Type B pancreatic cell (in vitro differentiated cells): ENCODE measurements at regions not wholly inside any gene's neighbourhood (a gene's known extent, or its start where the extent isn't known, plus 50 kb on each side); places are given as distances from the start of the nearest gene placed in this dataset.

ENCODE experiments used
- DNase-seq: peaks from one replicate; pipeline ENCODE4 v3.0.0; 2021; ENCODE audit warnings: mixed read lengths; ENCODE audit not compliant: unreplicated experiment; ENCODE audit errors: extremely low spot score
- H3K27ac Mint-ChIP-seq: 2 replicates; pipeline ENCODE4 v1.8.0; 2021; ENCODE audit warnings: mild to moderate bottlenecking, mixed read lengths
- H3K27me3 Mint-ChIP-seq: 2 replicates; pipeline ENCODE4 v1.8.0; 2021; ENCODE audit warnings: mixed read lengths
- H3K36me3 Mint-ChIP-seq: 2 replicates; pipeline ENCODE4 v1.8.0; 2021; ENCODE audit warnings: mixed read lengths
- H3K4me1 Mint-ChIP-seq: one replicate; pipeline ENCODE4 v1.8.0; 2021; ENCODE audit warnings: mixed read lengths; ENCODE audit not compliant: unreplicated experiment
- H3K4me3 Mint-ChIP-seq: 2 replicates; pipeline ENCODE4 v1.8.0; 2021; ENCODE audit warnings: mild to moderate bottlenecking, mixed read lengths
- H3K9me3 Mint-ChIP-seq: 2 replicates; pipeline ENCODE4 v1.8.0; 2021; ENCODE audit warnings: mixed read lengths
- CTCF ChIP-seq: fragments of 200-600 bp; sonication (generic); conservative IDR thresholded peaks from 2 replicates; pipeline ENCODE4 v1.5.0; 2021; ENCODE audit warnings: antibody characterized with exemption, mild to moderate bottlenecking

GRCh38 chr3:182484682-182485081, 308.6 kb upstream of the ATP11B start:
- peaks cover 4% of the 10 kb centered on the region for H3K9me3 Mint-ChIP-seq
- H3K27ac Mint-ChIP-seq, result peak overlapping the region; percentile 81
- TF ChIP-seq CTCF, result no peak
- peaks cover 58% of the 10 kb centered on the region for H3K4me1 Mint-ChIP-seq
- no peaks in the 10 kb centered on the region for H3K27me3 Mint-ChIP-seq
- peaks cover 3% of the 10 kb centered on the region for H3K36me3 Mint-ChIP-seq
- peak overlapping the region; percentile 52 for H3K4me3 Mint-ChIP-seq
- DNase-seq, result no peak

- peaks cover 62% of the 10 kb centered on the region for H3K4me1 Mint-ChIP-seq
Observed at GRCh38 chr3:182485301-182485700, 308.0 kb upstream of the ATP11B start.

DNA sequence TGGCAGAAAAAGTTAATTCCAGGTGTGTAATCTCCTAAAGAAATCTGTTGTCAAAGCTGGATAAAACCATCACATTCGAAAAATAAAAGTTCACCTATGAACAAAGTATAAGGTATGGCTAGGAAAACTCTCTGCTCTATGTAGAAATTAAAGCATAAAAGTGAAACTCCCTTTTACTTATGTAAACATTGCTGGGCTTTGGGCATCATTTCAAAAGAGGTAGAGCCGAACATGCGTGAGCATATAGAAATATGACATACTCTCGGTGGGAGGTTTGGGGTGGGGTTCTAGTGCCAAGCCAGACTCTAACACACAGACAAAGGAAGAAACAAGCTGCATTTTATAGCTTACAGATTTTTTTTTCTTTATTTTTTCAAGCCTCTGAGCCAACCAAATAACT, 306.8 kb upstream of the ATP11B start:
- Mint-ChIP-seq H3K9me3 (peaks cover 4% of the 10 kb centered on the region), H3K27me3 (no peaks in the 10 kb centered on the region), H3K4me1 (peaks cover 67% of the 10 kb centered on the region), H3K4me3 (peak overlapping the region; percentile 69), H3K27ac (peak overlapping the region; percentile 92), H3K36me3 (peaks cover 3% of the 10 kb centered on the region)
- DNase-seq, result no peak
- no peak for TF ChIP-seq CTCF

More at GRCh38 chr3:182485301-182485700, 308.0 kb upstream of the ATP11B start:
- H3K27me3 Mint-ChIP-seq, result no peaks in the 10 kb centered on the region
- peak overlapping the region; percentile 76 for H3K4me3 Mint-ChIP-seq
- no peak for TF ChIP-seq CTCF
- peaks cover 3% of the 10 kb centered on the region for H3K36me3 Mint-ChIP-seq
- no peak for DNase-seq
- peaks cover 4% of the 10 kb centered on the region for H3K9me3 Mint-ChIP-seq
- H3K27ac Mint-ChIP-seq, result peak overlapping the region; percentile 92

DNA sequence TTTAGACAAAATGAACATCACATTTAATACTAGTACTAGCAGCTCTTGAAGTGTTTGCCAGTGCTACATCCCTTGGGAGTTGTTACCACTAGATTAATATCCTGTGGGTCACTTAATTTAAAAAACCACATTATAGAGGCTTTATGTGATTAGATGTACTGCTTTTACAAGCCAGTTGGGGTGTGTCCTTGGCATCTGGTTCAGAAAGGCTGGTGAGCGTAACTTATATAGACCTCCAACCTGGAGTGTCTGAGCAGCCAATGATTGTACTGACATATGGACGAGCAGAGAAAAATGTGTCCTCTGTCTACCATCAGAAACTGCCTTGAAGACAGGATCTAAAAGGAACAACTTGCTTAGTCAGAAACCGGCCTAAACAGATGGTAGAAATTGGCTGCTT, 306.2 kb upstream of the ATP11B start:
- peak overlapping the region; percentile 92 for H3K27ac Mint-ChIP-seq
- no peaks in the 10 kb centered on the region for H3K27me3 Mint-ChIP-seq
- H3K36me3 Mint-ChIP-seq, result no peaks in the 10 kb centered on the region
- peaks cover 67% of the 10 kb centered on the region for H3K4me1 Mint-ChIP-seq
- no peak for TF ChIP-seq CTCF
- H3K4me3 Mint-ChIP-seq, result peak overlapping the region; percentile 19
- peaks cover 4% of the 10 kb centered on the region for H3K9me3 Mint-ChIP-seq
- DNase-seq, result no peak

DNA sequence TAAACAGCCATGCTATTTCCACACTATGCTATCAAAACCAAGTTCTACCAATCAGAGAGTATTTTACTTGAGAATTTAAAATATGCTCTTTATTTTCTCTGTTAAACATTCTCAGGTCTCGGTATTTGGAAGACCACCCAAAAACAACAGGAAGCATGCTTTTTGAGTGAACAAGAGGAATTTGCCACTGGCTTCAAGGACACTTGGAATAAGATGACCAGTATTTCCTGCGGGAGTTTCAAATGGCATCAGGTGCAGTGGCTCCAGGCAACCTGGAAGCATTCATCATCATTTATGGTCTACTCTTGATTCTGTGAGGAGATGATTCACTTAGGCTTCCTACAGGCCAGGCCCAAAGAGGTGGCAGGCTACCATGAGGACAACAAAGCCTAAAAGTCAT, 305.7 kb upstream of the ATP11B start:
- no peak for TF ChIP-seq CTCF
- DNase-seq, result no peak
- H3K4me1 Mint-ChIP-seq, result peaks cover 65% of the 10 kb centered on the region

More for the DNA sequence above, 305.7 kb upstream of the ATP11B start:
- no peak overlapping the region for H3K4me3 Mint-ChIP-seq
- no peaks in the 10 kb centered on the region for H3K36me3 Mint-ChIP-seq
- H3K27ac Mint-ChIP-seq, result peak overlapping the region; percentile 92
- H3K27me3 Mint-ChIP-seq, result no peaks in the 10 kb centered on the region
- H3K9me3 Mint-ChIP-seq, result peaks cover 4% of the 10 kb centered on the region
